IMR-90 (cell line): ENCODE measurements at regions not wholly inside any gene's neighbourhood (a gene's known extent, or its start where the extent isn't known, plus 50 kb on each side); places are given as distances from the start of the nearest gene placed in this dataset.
A peak's percentile ranks its signal among the peaks of the same experiment; 100 is the strongest.
"Not testable (repeated sequence)": the region's sequence is repeated elsewhere in the genome, so short reads cannot be mapped to it uniquely, and the experiment has no call there.

Source experiments
- ATAC-seq: fragments of 200-7000 bp; cut with Tn5 transposase; 2 replicates; pipeline ENCODE4 v1.9.1; 2020; ENCODE audit warnings: low read depth, mild to moderate bottlenecking, moderate library complexity
- BruUV-seq: library from RNA; stranded (reverse); fragments of 400-500 nt; replicated peaks from 2 replicates; lab custom pipeline; 2021; lab: Mats Ljungman, UMichigan
- CTCF ChIA-PET: fragments of 300-600 bp; formaldehyde crosslinking; extraction: SDS; loops from one replicate; lab custom pipeline; 2021; ENCODE audit warnings: antibody characterized with exemption; lab: Yijun Ruan, JAX
- POLR2A ChIA-PET: fragments of 300-600 bp; sonication (Branson Sonifier 250); formaldehyde crosslinking; loops from one replicate; lab custom pipeline; 2022; ENCODE audit warnings: antibody characterized with exemption; ENCODE audit not compliant: unreplicated experiment; lab: Charles Lee
- DNase-seq: peaks from one replicate; pipeline ENCODE4 v3.0.0; 2013
- H2AFZ ChIP-seq: replicated peaks from 2 replicates; pipeline ENCODE3; 2013; ENCODE audit warnings: low read length, mild to moderate bottlenecking; ENCODE audit not compliant: poor library complexity
- H2AK5ac ChIP-seq: 2 replicates; pipeline ENCODE4 v1.6.1; 2013; ENCODE audit warnings: low read depth, low read length, inconsistent platforms
- H2AK9ac ChIP-seq: replicated peaks from 2 replicates; pipeline ENCODE3; 2013; ENCODE audit warnings: mild to moderate bottlenecking, low read depth, low read length, moderate library complexity; ENCODE audit not compliant: poor library complexity
- H2BK120ac ChIP-seq: 2 replicates; pipeline ENCODE4 v1.6.1; 2013; ENCODE audit warnings: low read depth, low read length, inconsistent platforms
- H2BK15ac ChIP-seq: 3 replicates; pipeline ENCODE4 v1.6.1; 2013; ENCODE audit warnings: low read depth, low read length, inconsistent platforms
- H2BK20ac ChIP-seq: 2 replicates; pipeline ENCODE4 v1.6.1; 2013; ENCODE audit warnings: low read depth, mild to moderate bottlenecking, inconsistent platforms, low read length, moderate library complexity
- H2BK5ac ChIP-seq: 2 replicates; pipeline ENCODE4 v1.6.1; 2013; ENCODE audit warnings: mild to moderate bottlenecking, low read depth, low read length, inconsistent platforms; ENCODE audit not compliant: poor library complexity, severe bottlenecking
- H3K14ac ChIP-seq: replicated peaks from 2 replicates; pipeline ENCODE4 v1.6.1; 2013; ENCODE audit warnings: low read depth, low read length, inconsistent platforms
- H3K18ac ChIP-seq: 2 replicates; pipeline ENCODE4 v1.6.1; 2013; ENCODE audit warnings: low read depth, low read length, control low read depth
- H3K23ac ChIP-seq: 2 replicates; pipeline ENCODE4 v1.6.1; 2013; ENCODE audit warnings: low read depth, low read length, inconsistent platforms
- H3K27ac ChIP-seq: 2 replicates; pipeline ENCODE4 v1.5.1; 2013; ENCODE audit warnings: mild to moderate bottlenecking, control low read depth, low read length; ENCODE audit not compliant: insufficient read depth
- H3K27me3 ChIP-seq: 2 replicates; pipeline ENCODE4 v1.6.1; 2013; ENCODE audit warnings: low read length; ENCODE audit not compliant: control insufficient read depth, insufficient read depth
- H3K36me3 ChIP-seq: 2 replicates; pipeline ENCODE4 v1.6.1; 2013; ENCODE audit warnings: low read length, mixed read lengths; ENCODE audit not compliant: control insufficient read depth, insufficient read depth
- H3K4ac ChIP-seq: 2 replicates; pipeline ENCODE4 v1.6.1; 2013; ENCODE audit warnings: low read depth, low read length, inconsistent platforms
- H3K4me1 ChIP-seq: 2 replicates; pipeline ENCODE4 v1.6.1; 2013; ENCODE audit warnings: low read length, mixed read lengths; ENCODE audit not compliant: control insufficient read depth, insufficient read depth
- H3K4me2 ChIP-seq: 2 replicates; pipeline ENCODE4 v1.6.1; 2013; ENCODE audit warnings: low read depth, mild to moderate bottlenecking, control low read depth, low read length, moderate library complexity
- H3K4me3 ChIP-seq: 2 replicates; pipeline ENCODE4 v1.5.1; 2013; ENCODE audit warnings: low read depth, mild to moderate bottlenecking, control low read depth, low read length, moderate library complexity; ENCODE audit not compliant: insufficient read depth
- H3K56ac ChIP-seq: 2 replicates; pipeline ENCODE4 v1.6.1; 2013; ENCODE audit warnings: low read length, inconsistent platforms; ENCODE audit not compliant: insufficient read depth; ENCODE audit errors: extremely low read depth
- H3K79me1 ChIP-seq, 2 experiments: 2 replicates each; pipeline ENCODE4 v1.6.1; 2013; ENCODE audit warnings: low read length in 2 of 2, inconsistent platforms in 1 of 2, low read depth in 1 of 2
- H3K9ac ChIP-seq: 2 replicates; pipeline ENCODE4 v1.6.1; 2013; ENCODE audit warnings: low read depth, low read length, control low read depth
- H3K9me1 ChIP-seq: 2 replicates; pipeline ENCODE4 v1.6.1; 2013; ENCODE audit warnings: low read length, inconsistent platforms; ENCODE audit not compliant: insufficient read depth
- H3K9me3 ChIP-seq: 2 replicates; pipeline ENCODE4 v1.6.1; 2013; ENCODE audit warnings: low read length; ENCODE audit not compliant: control insufficient read depth, insufficient read depth
- H4K20me1 ChIP-seq: 2 replicates; pipeline ENCODE4 v1.6.1; 2013; ENCODE audit warnings: low read length, inconsistent platforms; ENCODE audit not compliant: insufficient read depth
- H4K5ac ChIP-seq: 2 replicates; pipeline ENCODE4 v1.6.1; 2013; ENCODE audit warnings: mild to moderate bottlenecking, low read depth, low read length, control low read depth
- H4K8ac ChIP-seq, 2 experiments: 2 replicates each; pipeline ENCODE4 v1.6.1; 2013; ENCODE audit warnings: low read depth in 2 of 2, low read length in 2 of 2, control low read depth in 1 of 2, inconsistent platforms in 1 of 2
- H4K91ac ChIP-seq: 2 replicates; pipeline ENCODE4 v1.6.1; 2013; ENCODE audit warnings: low read depth, low read length, inconsistent platforms; ENCODE audit not compliant: insufficient read depth
- NFE2L2 ChIP-seq: fragments of 150-350 bp; IDR thresholded peaks from 2 replicates; pipeline ENCODE4 v1.6.1; 2016; ENCODE audit warnings: low read depth, mild to moderate bottlenecking, low read length
- RCOR1 ChIP-seq: IDR thresholded peaks from 2 replicates; pipeline ENCODE4 v1.6.1; 2012; ENCODE audit warnings: mild to moderate bottlenecking, low read length, improper control_type of control experiment; ENCODE audit not compliant: insufficient replicate concordance
- WGBS, 2 experiments: methylation state at CpG; one replicate each; pipeline versions ENCODE4 v1.1.5 to v1.1.7; 2013; ENCODE audit warnings: missing lambda C conversion rate in 2 of 2; ENCODE audit not compliant: insufficient read length in 1 of 2; ENCODE audit errors: extremely low coverage in 2 of 2; 5-methylcytosine and 5-hydroxymethylcytosine counted together
- dilution Hi-C: fragments of 300-500 bp; cut with HindIII; formaldehyde crosslinking; loops from one replicate; pipeline ENCODE4 v1.14.3; 2018; ENCODE audit warnings: low sequenced_read_pairs; ENCODE audit not compliant: unreplicated experiment
- in situ Hi-C: fragments of 300-500 bp; cut with MboI; formaldehyde crosslinking; loops from 3 replicates; pipeline ENCODE4 v1.14.3; 2019; ENCODE audit warnings: low sequenced_read_pairs, inconsistent platforms, mixed read lengths
- intact Hi-C: fragments of 100-400 bp; cut with micrococcal nuclease; formaldehyde crosslinking; loops from 2 replicates; pipeline ENCODE4 v1.10.0; 2022

GRCh38 chr5:82952326-82952725 lies 124.9 kb downstream of the TMEM167A start:
- no peak overlapping the region for H4K5ac ChIP-seq
- no peak for ATAC-seq
- no peak overlapping the region for H2AFZ ChIP-seq
- no peak overlapping the region for H3K27ac ChIP-seq
- no peaks in the 10 kb centered on the region for H3K9me1 ChIP-seq
- in situ Hi-C loops: no loop called here
- no peak overlapping the region for H2AK9ac ChIP-seq
- no peak overlapping the region for H2BK120ac ChIP-seq
- peaks cover 3% of the 10 kb centered on the region; the same call in 1 of the 2 replicates for H3K9me3 ChIP-seq
- H4K91ac ChIP-seq: no peak overlapping the region
- no peak overlapping the region for H3K23ac ChIP-seq
- H3K14ac ChIP-seq: no peak overlapping the region
- H3K18ac ChIP-seq: no peak overlapping the region
- H3K56ac ChIP-seq: no peak overlapping the region
- no peak overlapping the region for H2BK5ac ChIP-seq
- TF ChIP-seq RCOR1: no peak
- TF ChIP-seq NFE2L2: no peak
- H3K27me3 ChIP-seq: no peaks in the 10 kb centered on the region
- no peaks in the 10 kb centered on the region for H3K4me1 ChIP-seq
- H2BK20ac ChIP-seq: no peak overlapping the region
- POLR2A ChIA-PET: no interaction called here
- dilution Hi-C loops: no loop called here
- H4K8ac ChIP-seq: no peak overlapping the region
- no peak overlapping the region for H3K4ac ChIP-seq
- no CpG with 5 or more reads among the region's 1 CpG for WGBS, 2 experiments
- no peak overlapping the region for H2BK15ac ChIP-seq
- H3K4me3 ChIP-seq: no peak overlapping the region
- no TSS peak for BruUV-seq
- intact Hi-C loops: no loop called here
- no peaks in the 10 kb centered on the region for H3K36me3 ChIP-seq
- no peak overlapping the region for H2AK5ac ChIP-seq
- no peaks in the 10 kb centered on the region for H3K79me1 ChIP-seq
- H3K9ac ChIP-seq: no peak overlapping the region
- peak; percentile 6 for DNase-seq
- H4K20me1 ChIP-seq: no peaks in the 10 kb centered on the region
- CTCF ChIA-PET: no interaction called here
- H3K4me2 ChIP-seq: no peak overlapping the region

GRCh38 chr5:82944267-82944666 lies 132.9 kb downstream of the TMEM167A start:
- H2BK120ac ChIP-seq, H4K91ac ChIP-seq, H2BK20ac ChIP-seq, H2BK15ac ChIP-seq, H2AFZ ChIP-seq, dilution Hi-C loops, H2BK5ac ChIP-seq, H3K9me3 ChIP-seq, BruUV-seq, H3K18ac ChIP-seq, H3K36me3 ChIP-seq, H3K79me1 ChIP-seq, H2AK9ac ChIP-seq, DNase-seq, POLR2A ChIA-PET, in situ Hi-C loops, H3K14ac ChIP-seq, H3K4me3 ChIP-seq, H3K27me3 ChIP-seq, CTCF ChIA-PET, intact Hi-C loops, H4K5ac ChIP-seq, H3K4me2 ChIP-seq, H4K20me1 ChIP-seq, H3K27ac ChIP-seq, H3K4me1 ChIP-seq, H4K8ac ChIP-seq, ATAC-seq, H3K4ac ChIP-seq, H3K9ac ChIP-seq, H3K56ac ChIP-seq, H2AK5ac ChIP-seq, H3K9me1 ChIP-seq, H3K23ac ChIP-seq: not testable (repeated sequence)
- WGBS, 2 experiments: 92% methylated on average over 3 of the region's 8 CpGs; no CpG with 5 or more reads in 1 of the 2 experiments
